Fibroblast of lung (primary cell): ENCODE measurements at regions not wholly inside any gene's neighbourhood (a gene's known extent, or its start where the extent isn't known, plus 50 kb on each side); places are given as distances from the start of the nearest gene placed in this dataset.

Source experiments
- EZH2 ChIP-seq: IDR thresholded peaks from 2 replicates; pipeline ENCODE4 v1.5.1; 2012; ENCODE audit warnings: low read length, control low read depth, mild to moderate bottlenecking; ENCODE audit errors: missing control alignments
- TF ChIP-seq, protein P1 (sequence below), 2 donors: IDR thresholded peaks in 1 of 2; conservative IDR thresholded peaks in 1 of 2; 1 replicate in 1 of 2; 2 replicates in 1 of 2; pipeline ENCODE4 v1.5.1; 2011 to 2012; ENCODE audit warnings: low read length in 2 of 2, control low read depth in 1 of 2, inconsistent platforms in 1 of 2, low read depth in 1 of 2, mild to moderate bottlenecking in 1 of 2

- TF ChIP-seq, protein P1, sequence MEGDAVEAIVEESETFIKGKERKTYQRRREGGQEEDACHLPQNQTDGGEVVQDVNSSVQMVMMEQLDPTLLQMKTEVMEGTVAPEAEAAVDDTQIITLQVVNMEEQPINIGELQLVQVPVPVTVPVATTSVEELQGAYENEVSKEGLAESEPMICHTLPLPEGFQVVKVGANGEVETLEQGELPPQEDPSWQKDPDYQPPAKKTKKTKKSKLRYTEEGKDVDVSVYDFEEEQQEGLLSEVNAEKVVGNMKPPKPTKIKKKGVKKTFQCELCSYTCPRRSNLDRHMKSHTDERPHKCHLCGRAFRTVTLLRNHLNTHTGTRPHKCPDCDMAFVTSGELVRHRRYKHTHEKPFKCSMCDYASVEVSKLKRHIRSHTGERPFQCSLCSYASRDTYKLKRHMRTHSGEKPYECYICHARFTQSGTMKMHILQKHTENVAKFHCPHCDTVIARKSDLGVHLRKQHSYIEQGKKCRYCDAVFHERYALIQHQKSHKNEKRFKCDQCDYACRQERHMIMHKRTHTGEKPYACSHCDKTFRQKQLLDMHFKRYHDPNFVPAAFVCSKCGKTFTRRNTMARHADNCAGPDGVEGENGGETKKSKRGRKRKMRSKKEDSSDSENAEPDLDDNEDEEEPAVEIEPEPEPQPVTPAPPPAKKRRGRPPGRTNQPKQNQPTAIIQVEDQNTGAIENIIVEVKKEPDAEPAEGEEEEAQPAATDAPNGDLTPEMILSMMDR (conservative IDR thresholded peaks at IDR 0.05 in 1 of 2, IDR thresholded peaks at IDR 0.05 in 1 of 2; ENCODE audit: low read depth in 1 of 2, low read length in 2 of 2) = no peak
- TF ChIP-seq EZH2 = no peak
These were observed 287.4 kb downstream of the SMARCA1 start for GRCh38 chrX:129235903-129236302.
